ENCODE measurements at regions not wholly inside any gene's neighbourhood (a gene's known extent, or its start where the extent isn't known, plus 50 kb on each side); places are given as distances from the start of the nearest gene placed in this dataset.

DNA sequence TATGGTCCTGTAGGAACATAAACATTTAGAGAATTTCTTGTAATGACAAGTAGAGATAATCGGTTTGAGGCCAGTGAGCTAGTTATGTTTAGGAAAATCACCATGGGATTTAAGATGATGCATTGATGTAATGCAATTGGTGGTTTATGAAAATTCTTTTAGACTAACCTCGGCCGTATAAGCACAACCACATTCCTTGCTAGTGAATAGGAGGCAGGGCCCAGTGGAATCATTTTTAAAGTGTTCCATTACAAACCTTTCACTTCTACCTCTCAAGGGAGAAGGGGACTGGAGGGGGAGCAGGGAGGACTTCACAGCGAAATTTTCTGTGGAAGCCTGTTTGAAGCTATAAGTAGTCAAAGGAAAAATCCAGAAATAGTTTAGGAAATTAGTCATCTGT is 71.8 kb upstream of the NFIL3 start:
- no peaks in the 10 kb centered on the region for H3K27me3 Mint-ChIP-seq (ENCODE audit: low read depth)
- no peaks in the 10 kb centered on the region for H3K36me3 Mint-ChIP-seq (ENCODE audit: low read depth)
- H3K4me1 Mint-ChIP-seq: no peaks in the 10 kb centered on the region
- no peaks in the 10 kb centered on the region for H3K9me3 Mint-ChIP-seq
- H3K27ac Mint-ChIP-seq (ENCODE audit: unreplicated experiment): no peak overlapping the region
- no peak overlapping the region for H3K4me3 Mint-ChIP-seq
- no peak for DNase-seq (ENCODE audit: low read depth, low spot score)
- TF ChIP-seq, protein P1, sequence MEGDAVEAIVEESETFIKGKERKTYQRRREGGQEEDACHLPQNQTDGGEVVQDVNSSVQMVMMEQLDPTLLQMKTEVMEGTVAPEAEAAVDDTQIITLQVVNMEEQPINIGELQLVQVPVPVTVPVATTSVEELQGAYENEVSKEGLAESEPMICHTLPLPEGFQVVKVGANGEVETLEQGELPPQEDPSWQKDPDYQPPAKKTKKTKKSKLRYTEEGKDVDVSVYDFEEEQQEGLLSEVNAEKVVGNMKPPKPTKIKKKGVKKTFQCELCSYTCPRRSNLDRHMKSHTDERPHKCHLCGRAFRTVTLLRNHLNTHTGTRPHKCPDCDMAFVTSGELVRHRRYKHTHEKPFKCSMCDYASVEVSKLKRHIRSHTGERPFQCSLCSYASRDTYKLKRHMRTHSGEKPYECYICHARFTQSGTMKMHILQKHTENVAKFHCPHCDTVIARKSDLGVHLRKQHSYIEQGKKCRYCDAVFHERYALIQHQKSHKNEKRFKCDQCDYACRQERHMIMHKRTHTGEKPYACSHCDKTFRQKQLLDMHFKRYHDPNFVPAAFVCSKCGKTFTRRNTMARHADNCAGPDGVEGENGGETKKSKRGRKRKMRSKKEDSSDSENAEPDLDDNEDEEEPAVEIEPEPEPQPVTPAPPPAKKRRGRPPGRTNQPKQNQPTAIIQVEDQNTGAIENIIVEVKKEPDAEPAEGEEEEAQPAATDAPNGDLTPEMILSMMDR (conservative IDR thresholded peaks at IDR 0.05): no peak

DNA sequence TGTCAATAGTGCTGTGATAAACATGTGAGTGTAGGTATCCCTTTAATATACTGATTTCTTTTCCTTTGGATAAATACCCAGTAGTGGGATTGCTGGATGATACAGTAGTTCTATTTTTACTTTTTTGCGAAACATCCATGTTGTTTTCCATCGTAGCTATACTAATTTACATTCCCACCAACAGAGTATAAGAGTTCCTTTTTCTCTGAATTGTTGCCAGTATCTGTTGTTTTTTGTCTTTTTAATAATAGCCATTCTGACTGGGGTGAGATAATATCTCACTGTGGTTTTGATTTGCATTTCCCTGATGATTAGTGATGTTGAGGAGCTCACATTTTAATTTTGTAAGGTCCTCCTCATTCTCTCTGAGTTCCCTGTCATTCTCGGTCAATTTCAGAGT is 71.1 kb upstream of the NFIL3 start:
- TF ChIP-seq, protein P1 (conservative IDR thresholded peaks at IDR 0.05): no peak
- no peak overlapping the region for H3K4me3 Mint-ChIP-seq
- H3K27ac Mint-ChIP-seq (ENCODE audit: unreplicated experiment): no peak overlapping the region
- H3K9me3 Mint-ChIP-seq: no peaks in the 10 kb centered on the region
- H3K27me3 Mint-ChIP-seq (ENCODE audit: low read depth): no peaks in the 10 kb centered on the region
- DNase-seq (ENCODE audit: low read depth, low spot score): no peak
- no peaks in the 10 kb centered on the region for H3K4me1 Mint-ChIP-seq
- no peaks in the 10 kb centered on the region for H3K36me3 Mint-ChIP-seq (ENCODE audit: low read depth)

DNA sequence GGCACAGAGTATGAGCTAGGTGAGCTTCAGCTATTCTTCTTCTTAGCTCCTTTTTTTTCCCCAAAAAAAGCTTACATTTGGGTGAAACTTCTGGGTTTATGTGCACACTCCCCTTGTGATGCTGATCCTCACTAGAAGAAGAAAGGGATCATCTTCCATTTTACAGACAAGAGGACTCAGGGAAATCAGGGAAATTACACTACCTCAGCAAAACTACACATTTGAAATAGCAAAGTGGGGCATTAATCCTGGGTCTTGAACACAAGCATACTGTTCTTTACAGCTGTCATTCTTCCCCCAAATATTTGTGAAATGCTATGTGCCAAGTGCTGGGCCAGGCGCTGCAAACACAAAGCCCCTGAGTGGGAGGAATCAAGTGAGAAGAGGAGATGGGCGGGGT is 68.6 kb upstream of the NFIL3 start:
- DNase-seq (ENCODE audit: low read depth, low spot score): no peak
- Mint-ChIP-seq H3K4me3 (no peak overlapping the region), H3K4me1 (no peaks in the 10 kb centered on the region), H3K27ac (ENCODE audit: unreplicated experiment) (no peak overlapping the region), H3K27me3 (ENCODE audit: low read depth) (no peaks in the 10 kb centered on the region), H3K9me3 (no peaks in the 10 kb centered on the region), H3K36me3 (ENCODE audit: low read depth) (no peaks in the 10 kb centered on the region)
- TF ChIP-seq, protein P1 (conservative IDR thresholded peaks at IDR 0.05): no peak

DNA sequence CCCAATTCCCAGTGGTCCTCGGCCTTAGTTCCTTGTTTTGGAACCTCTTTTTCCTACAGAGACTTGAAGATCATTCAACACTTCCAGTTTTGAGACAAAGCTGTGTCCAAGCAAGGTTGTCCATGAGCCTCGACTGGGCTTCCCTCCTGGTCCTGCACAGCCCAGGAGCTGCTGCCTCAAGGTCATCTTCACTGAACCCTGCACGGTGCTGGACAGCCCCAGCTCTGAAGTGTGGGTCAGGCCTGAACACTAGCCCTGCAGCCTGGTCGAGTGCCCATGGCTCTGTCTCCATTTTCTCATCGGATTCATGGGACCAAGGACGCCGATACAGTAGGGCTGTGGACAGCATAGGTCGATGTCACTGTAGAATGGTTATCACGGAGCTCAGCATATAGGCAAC is 68.0 kb upstream of the NFIL3 start:
- H3K36me3 Mint-ChIP-seq (ENCODE audit: low read depth): no peaks in the 10 kb centered on the region
- DNase-seq (ENCODE audit: low read depth, low spot score): no peak

DNA sequence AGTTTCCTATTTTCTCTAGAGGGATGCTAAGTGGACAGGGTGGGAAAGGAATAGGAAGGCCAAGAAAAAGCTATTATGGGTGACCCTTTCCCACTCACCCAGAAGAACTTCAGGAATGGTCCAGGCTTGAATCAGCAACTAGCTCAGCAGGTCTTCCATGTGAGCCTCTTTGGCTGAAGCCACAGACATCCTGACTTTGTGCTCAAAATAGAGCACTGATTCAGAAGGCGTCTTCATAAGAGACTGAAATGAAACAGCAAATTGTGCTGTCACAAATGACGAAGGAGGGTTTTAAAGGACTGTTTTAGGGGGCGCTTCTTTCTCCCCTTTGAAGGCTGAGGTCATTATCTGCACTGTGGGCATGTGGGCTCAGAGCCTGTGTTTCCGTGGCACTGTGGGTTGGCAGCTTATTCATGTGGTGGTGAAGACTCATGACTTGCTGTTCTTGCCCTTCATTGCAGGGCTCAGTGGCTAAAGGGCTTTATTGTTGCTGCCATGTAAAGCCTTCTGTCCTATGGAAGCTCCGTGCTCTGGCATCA is 65.8 kb upstream of the NFIL3 start:
- no peaks in the 10 kb centered on the region for H3K4me1 Mint-ChIP-seq
- DNase-seq (ENCODE audit: low read depth, low spot score): no peak
- no peak overlapping the region for H3K4me3 Mint-ChIP-seq
- H3K36me3 Mint-ChIP-seq (ENCODE audit: low read depth): no peaks in the 10 kb centered on the region
- no peaks in the 10 kb centered on the region for H3K27me3 Mint-ChIP-seq (ENCODE audit: low read depth)
- H3K27ac Mint-ChIP-seq (ENCODE audit: unreplicated experiment): no peak overlapping the region
- H3K9me3 Mint-ChIP-seq: no peaks in the 10 kb centered on the region
- TF ChIP-seq, protein P1 (conservative IDR thresholded peaks at IDR 0.05): no peak

More for the DNA sequence above, 68.0 kb upstream of the NFIL3 start:
- H3K9me3 Mint-ChIP-seq: no peaks in the 10 kb centered on the region
- TF ChIP-seq, protein P1 (conservative IDR thresholded peaks at IDR 0.05): no peak
- H3K4me3 Mint-ChIP-seq: no peak overlapping the region
- H3K4me1 Mint-ChIP-seq: no peaks in the 10 kb centered on the region
- H3K27ac Mint-ChIP-seq (ENCODE audit: unreplicated experiment): no peak overlapping the region
- H3K27me3 Mint-ChIP-seq (ENCODE audit: low read depth): no peaks in the 10 kb centered on the region

DNA sequence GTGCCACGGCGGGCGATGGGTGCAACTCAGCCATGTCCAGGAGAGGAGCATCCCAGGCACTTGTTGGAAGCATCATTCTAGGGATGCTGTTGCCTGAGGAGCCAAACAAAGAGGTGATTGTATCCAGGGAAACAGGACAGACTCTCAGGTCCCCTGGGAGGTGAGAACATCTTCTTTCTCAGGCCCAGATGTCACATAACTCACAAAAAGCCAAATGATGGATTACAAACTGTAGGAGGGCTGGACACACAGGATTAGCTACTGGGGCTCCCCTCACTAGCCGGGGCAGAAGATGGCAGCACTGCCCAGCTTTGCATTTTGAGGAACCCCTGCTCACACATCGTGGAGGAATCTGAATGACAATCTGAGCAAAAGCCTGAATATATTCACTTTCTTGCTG is 64.7 kb upstream of the NFIL3 start:
- Mint-ChIP-seq H3K4me3 (no peak overlapping the region), H3K27ac (ENCODE audit: unreplicated experiment) (no peak overlapping the region), H3K27me3 (ENCODE audit: low read depth) (no peaks in the 10 kb centered on the region), H3K9me3 (no peaks in the 10 kb centered on the region), H3K36me3 (ENCODE audit: low read depth) (no peaks in the 10 kb centered on the region), H3K4me1 (no peaks in the 10 kb centered on the region)
- TF ChIP-seq, protein P1 (conservative IDR thresholded peaks at IDR 0.05): no peak
- DNase-seq (ENCODE audit: low read depth, low spot score): no peak

Data from neural crest cell (in vitro differentiated cells).